Thyroid gland (tissue), 4 donors: ENCODE measurements at regions not wholly inside any gene's neighbourhood (a gene's known extent, or its start where the extent isn't known, plus 50 kb on each side); places are given as distances from the start of the nearest gene placed in this dataset.

Experiments
- POLR2A ChIP-seq, 2 donors: fragments of 450-650 bp; IDR thresholded peaks; one replicate each; pipeline ENCODE4 v1.6.1; 2017; ENCODE audit warnings: antibody characterized with exemption in 2 of 2, mild to moderate bottlenecking in 2 of 2, moderate library complexity in 1 of 2
- TF ChIP-seq, protein P1 (sequence below), 6 experiments: fragments of 200-600 bp in 3 of 6; fragments of 450-650 bp in 3 of 6; sonication (generic) in 3 of 6; IDR thresholded peaks; one replicate each; pipeline ENCODE4 v1.5.1; 2016 to 2019; ENCODE audit warnings: antibody characterized with exemption in 6 of 6, mild to moderate bottlenecking in 2 of 6, inconsistent platforms in 1 of 6, moderate library complexity in 1 of 6

DNA sequence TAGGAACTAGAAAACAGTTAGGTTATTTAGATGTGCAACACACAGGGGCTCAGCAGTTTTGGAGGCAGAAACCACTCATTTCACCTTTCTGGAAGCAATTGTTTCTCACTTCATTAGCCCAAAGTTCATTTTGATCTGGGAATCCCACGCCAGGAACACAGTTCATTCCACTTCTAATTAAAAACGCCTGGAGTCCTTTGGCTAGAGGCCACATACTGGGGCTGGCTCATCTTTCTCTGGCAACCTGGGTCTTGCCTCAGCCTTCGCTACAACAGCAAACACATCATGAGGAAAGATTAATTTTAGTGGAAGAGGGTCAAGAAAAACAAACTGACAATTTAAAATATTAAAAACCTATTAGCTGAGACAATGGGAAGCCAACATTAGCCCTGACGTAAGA, 69.7 kb downstream of the RFPL4B start:
- TF ChIP-seq, protein P1, sequence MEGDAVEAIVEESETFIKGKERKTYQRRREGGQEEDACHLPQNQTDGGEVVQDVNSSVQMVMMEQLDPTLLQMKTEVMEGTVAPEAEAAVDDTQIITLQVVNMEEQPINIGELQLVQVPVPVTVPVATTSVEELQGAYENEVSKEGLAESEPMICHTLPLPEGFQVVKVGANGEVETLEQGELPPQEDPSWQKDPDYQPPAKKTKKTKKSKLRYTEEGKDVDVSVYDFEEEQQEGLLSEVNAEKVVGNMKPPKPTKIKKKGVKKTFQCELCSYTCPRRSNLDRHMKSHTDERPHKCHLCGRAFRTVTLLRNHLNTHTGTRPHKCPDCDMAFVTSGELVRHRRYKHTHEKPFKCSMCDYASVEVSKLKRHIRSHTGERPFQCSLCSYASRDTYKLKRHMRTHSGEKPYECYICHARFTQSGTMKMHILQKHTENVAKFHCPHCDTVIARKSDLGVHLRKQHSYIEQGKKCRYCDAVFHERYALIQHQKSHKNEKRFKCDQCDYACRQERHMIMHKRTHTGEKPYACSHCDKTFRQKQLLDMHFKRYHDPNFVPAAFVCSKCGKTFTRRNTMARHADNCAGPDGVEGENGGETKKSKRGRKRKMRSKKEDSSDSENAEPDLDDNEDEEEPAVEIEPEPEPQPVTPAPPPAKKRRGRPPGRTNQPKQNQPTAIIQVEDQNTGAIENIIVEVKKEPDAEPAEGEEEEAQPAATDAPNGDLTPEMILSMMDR (IDR thresholded peaks at IDR 0.05), result no peak
- TF ChIP-seq POLR2A (IDR thresholded peaks at IDR 0.05), result no peak
